ENCODE measurements at regions not wholly inside any gene's neighbourhood (a gene's known extent, or its start where the extent isn't known, plus 50 kb on each side); places are given as distances from the start of the nearest gene placed in this dataset.

DNA sequence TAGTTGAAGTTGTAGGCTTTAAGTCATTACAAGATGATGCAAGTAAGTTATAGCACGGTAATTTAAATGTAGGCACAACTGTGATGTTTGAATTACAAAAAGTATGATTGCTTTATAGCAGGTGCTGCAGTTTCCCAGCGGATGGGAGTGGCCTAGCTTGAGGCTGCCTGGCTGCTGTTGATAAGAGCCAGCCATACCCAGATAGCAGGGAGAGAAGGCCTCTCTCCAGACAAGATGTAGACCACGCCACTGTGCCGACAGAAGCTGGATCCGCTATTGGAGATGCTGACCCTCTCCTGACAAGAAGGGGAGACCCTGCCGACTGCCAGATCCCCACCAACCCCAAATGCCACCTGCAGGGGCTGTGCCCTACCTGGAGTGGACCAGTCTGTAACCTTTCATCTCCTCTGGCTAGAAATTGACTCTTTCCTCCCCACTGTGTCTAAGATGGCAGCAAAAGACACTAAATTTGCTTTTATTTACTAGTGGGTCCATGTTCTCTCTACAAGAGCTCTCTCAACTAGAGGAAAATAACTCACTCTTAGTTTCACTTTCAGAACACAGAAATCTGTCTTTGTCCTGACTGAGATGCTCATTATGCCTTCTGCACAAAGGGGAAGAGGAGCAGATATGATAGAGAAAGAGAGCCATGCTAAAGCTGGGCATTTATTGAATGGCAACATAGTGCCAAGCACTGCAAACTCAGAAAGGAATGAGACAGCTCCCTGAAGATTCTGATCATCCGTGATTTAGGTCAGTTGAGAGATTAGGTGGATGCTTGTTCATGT is 127.9 kb downstream of the URB2 start:
- H3K27ac ChIP-seq: no peak overlapping the region
- TF ChIP-seq ZFX (IDR thresholded peaks at IDR 0.05): no peak
- TF ChIP-seq, protein P1, sequence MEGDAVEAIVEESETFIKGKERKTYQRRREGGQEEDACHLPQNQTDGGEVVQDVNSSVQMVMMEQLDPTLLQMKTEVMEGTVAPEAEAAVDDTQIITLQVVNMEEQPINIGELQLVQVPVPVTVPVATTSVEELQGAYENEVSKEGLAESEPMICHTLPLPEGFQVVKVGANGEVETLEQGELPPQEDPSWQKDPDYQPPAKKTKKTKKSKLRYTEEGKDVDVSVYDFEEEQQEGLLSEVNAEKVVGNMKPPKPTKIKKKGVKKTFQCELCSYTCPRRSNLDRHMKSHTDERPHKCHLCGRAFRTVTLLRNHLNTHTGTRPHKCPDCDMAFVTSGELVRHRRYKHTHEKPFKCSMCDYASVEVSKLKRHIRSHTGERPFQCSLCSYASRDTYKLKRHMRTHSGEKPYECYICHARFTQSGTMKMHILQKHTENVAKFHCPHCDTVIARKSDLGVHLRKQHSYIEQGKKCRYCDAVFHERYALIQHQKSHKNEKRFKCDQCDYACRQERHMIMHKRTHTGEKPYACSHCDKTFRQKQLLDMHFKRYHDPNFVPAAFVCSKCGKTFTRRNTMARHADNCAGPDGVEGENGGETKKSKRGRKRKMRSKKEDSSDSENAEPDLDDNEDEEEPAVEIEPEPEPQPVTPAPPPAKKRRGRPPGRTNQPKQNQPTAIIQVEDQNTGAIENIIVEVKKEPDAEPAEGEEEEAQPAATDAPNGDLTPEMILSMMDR (conservative IDR thresholded peaks at IDR 0.05): no peak

DNA sequence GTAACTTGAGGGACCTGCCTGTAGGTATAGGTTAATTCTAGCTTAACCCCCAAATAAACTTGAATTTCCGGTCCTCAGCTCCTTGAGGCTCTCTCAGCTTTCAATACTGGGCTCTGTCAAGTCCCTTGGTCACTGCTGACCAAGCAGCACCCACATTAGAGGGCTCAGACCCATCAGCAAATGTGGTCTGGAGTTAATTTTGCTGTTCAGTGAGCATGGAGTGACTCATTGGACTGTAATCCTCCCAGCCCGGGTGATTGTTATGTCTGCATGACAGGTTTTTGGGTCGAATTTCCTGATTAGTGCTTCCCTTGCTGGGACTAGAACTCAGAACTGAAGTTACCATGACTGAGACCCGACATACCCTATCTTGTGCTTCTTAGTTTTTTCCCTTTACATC is 130.6 kb downstream of the URB2 start:
- H3K27ac ChIP-seq: no peak overlapping the region
- TF ChIP-seq, protein P1 (conservative IDR thresholded peaks at IDR 0.05): no peak
- no peak for TF ChIP-seq ZFX (IDR thresholded peaks at IDR 0.05)

- H3K27ac ChIP-seq: no peak overlapping the region
- TF ChIP-seq, protein P1 (conservative IDR thresholded peaks at IDR 0.05): no peak
- no peak for TF ChIP-seq ZFX (IDR thresholded peaks at IDR 0.05)
Measured at GRCh38 chr1:229757226-229757625, 131.2 kb downstream of the URB2 start.

GRCh38 chr1:229758101-229759036 is 132.3 kb downstream of the URB2 start:
- no peak for TF ChIP-seq ZFX (IDR thresholded peaks at IDR 0.05)
- TF ChIP-seq, protein P1 (conservative IDR thresholded peaks at IDR 0.05): no peak
- H3K27ac ChIP-seq: no peak overlapping the region

DNA sequence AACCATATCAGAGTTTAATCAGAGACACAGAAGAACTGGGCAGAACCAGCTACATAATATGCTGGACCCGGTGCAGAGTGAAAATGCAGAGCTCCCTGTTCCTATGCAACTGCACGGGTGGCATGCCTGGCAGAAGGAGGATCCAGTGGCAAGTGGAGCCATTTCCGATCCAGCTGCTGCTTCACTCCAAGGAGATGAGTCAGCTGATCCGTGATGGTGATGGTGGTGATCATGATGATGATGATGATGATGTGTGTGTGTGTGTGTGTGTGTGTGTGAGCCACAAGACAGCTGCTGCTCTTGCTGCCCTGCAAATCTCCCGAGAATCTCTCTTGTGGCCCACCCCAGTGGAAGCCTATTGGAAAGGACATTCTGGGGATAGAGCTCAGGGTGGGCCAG is 133.0 kb downstream of the URB2 start:
- TF ChIP-seq, protein P1 (conservative IDR thresholded peaks at IDR 0.05): no peak
- TF ChIP-seq ZFX (IDR thresholded peaks at IDR 0.05): no peak
- H3K27ac ChIP-seq: no peak overlapping the region

DNA sequence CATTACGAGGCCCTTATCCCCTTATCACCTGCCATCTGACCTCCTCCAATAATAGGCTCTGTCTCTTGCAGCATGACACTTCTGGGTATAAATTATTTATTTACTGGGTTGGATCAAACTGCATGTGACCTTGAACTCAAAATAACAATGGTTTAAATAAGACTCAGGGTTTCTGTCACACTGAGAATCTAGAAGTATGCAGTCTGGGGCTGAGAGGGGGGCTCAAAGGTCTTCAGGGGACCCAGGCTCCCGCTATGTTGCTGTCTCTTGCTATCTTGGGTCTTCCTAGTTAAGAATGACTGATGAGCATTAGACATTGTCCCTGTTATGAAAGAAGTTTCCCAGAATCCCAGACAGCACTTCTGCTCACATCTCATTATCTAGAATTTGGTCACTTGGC is 133.5 kb downstream of the URB2 start:
- H3K27ac ChIP-seq: no peak overlapping the region
- no peak for TF ChIP-seq ZFX (IDR thresholded peaks at IDR 0.05)
- TF ChIP-seq, protein P1 (conservative IDR thresholded peaks at IDR 0.05): no peak

- H3K27ac ChIP-seq: no peak overlapping the region
- TF ChIP-seq, protein P1 (conservative IDR thresholded peaks at IDR 0.05): no peak
- no peak for TF ChIP-seq ZFX (IDR thresholded peaks at IDR 0.05)
Measured at GRCh38 chr1:229760478-229760996, 134.5 kb downstream of the URB2 start.
